ENCODE measurements at regions not wholly inside any gene's neighbourhood (a gene's known extent, or its start where the extent isn't known, plus 50 kb on each side); places are given as distances from the start of the nearest gene placed in this dataset.

- no peak overlapping the region for H3K4me3 ChIP-seq
- H3K4me1 ChIP-seq (ENCODE audit: insufficient read depth), result no peaks in the 10 kb centered on the region
- peaks cover 86% of the 10 kb centered on the region for H3K9me3 Mint-ChIP-seq
- no peak overlapping the region for H2AFZ ChIP-seq
- DNase-seq (ENCODE audit: low spot score) (no peak), ATAC-seq (no peak)
- H3K36me3 Mint-ChIP-seq (ENCODE audit: low read depth), result peaks cover 30% of the 10 kb centered on the region
- no peaks in the 10 kb centered on the region for H3K36me3 ChIP-seq (ENCODE audit: insufficient read depth)
- H3K4me3 Mint-ChIP-seq, result no peak overlapping the region
- no peaks in the 10 kb centered on the region for H3F3A ChIP-seq (replicated peaks; ENCODE audit: low read depth)
- no peaks in the 10 kb centered on the region for H4K20me1 ChIP-seq (replicated peaks; ENCODE audit: insufficient read depth)
- no peak overlapping the region for H3K27ac ChIP-seq (ENCODE audit: low read depth)
- H3K27ac Mint-ChIP-seq, result no peak overlapping the region
- TF ChIP-seq STAT1 (IDR thresholded peaks at IDR 0.05; ENCODE audit: unreplicated experiment) (no peak), POLR2AphosphoS5 (IDR thresholded peaks at IDR 0.05; ENCODE audit: low read depth) (no peak), ZNF462 (CRISPR knock-in tag; IDR thresholded peaks at IDR 0.05) (no peak), EZH2 (IDR thresholded peaks at IDR 0.05; ENCODE audit: low read depth, unreplicated experiment) (no peak), EZH2phosphoT487 (IDR thresholded peaks at IDR 0.05; ENCODE audit: unreplicated experiment) (no peak), ETS1 (IDR thresholded peaks at IDR 0.05) (no peak), CTCF (conservative IDR thresholded peaks at IDR 0.05; ENCODE audit: low read depth in 2 of 2) (no peak), NANOG (IDR thresholded peaks at IDR 0.05; ENCODE audit: borderline replicate concordance) (no peak), CREB1 (CRISPR knock-in tag; IDR thresholded peaks at IDR 0.05; ENCODE audit: low read depth) (no peak)
- H3K4me1 Mint-ChIP-seq, result no peaks in the 10 kb centered on the region
- no peaks in the 10 kb centered on the region for H3K79me2 ChIP-seq (replicated peaks; ENCODE audit: insufficient read depth)
- peaks cover 1% of the 10 kb centered on the region for H3K27me3 Mint-ChIP-seq (ENCODE audit: insufficient read depth, low read depth, poor library complexity)
- no peaks in the 10 kb centered on the region for H3K9me2 ChIP-seq (ENCODE audit: insufficient read depth)
- H3K27me3 ChIP-seq (ENCODE audit: insufficient read depth), result no peaks in the 10 kb centered on the region
- no peak overlapping the region for H3K4me2 ChIP-seq
These were observed 374.2 kb downstream of the TMEM121 start for GRCh38 chr14:105900398-105901160.
